Eye (tissue), 1 donor: ENCODE measurements at regions not wholly inside any gene's neighbourhood (a gene's known extent, or its start where the extent isn't known, plus 50 kb on each side); places are given as distances from the start of the nearest gene placed in this dataset.
A peak's percentile ranks its signal among the peaks of the same experiment; 100 is the strongest.
"Not testable (repeated sequence)": the region's sequence is repeated elsewhere in the genome, so short reads cannot be mapped to it uniquely, and the experiment has no call there.

Experiments used
- DNase-seq: peaks from one replicate; pipeline ENCODE4 v3.0.0-alpha.2; 2015

GRCh38 chr7:10484767-10485166 is 488.9 kb upstream of the PHF14 start:
- no peak for DNase-seq

- DNase-seq: not testable (repeated sequence)
These were observed 472.3 kb upstream of the PHF14 start for GRCh38 chr7:10501206-10501884.

- no peak for DNase-seq
These were observed 466.6 kb upstream of the PHF14 start for GRCh38 chr7:10507032-10507431.

DNA sequence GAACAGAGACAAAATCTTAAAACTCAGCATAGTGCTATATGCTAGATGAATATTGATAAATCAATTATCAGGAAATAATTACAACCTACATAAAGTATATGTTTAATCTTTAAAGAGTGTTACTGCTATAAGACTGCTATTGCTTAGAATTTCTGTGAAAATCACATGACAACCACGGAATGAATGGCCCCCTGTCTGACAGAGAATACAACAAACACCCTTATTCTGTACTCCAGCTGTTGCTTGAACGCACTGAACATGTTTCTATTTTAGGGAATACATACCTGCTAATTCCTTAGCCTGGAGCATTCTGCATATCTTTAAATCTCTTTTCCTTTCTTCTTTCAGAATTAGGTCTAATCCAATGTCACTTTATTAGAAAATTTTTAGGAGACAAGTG is 452.4 kb upstream of the PHF14 start:
- DNase-seq: no peak

DNA sequence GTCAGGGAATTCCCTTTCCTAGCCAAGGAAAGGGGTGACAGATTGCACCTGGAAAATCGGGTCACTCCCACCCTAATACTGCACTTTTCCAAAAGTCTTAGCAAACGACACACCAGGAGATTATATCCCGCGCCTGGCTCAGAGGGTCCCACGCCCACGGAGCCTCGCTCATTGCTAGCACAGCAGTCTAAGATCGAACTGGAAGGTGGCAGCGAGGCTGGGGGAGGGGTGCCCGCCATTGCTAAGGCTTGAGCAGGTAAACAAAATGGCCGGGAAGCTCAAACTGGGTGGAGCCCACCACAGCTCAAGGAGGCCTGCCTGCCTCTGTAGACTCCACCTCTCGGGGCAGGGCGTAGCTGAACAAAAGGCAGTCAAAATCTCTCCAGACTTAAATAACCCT is 440.2 kb upstream of the PHF14 start:
- DNase-seq: not testable (repeated sequence)

GRCh38 chr7:10536561-10536960 is 437.1 kb upstream of the PHF14 start:
- no peak for DNase-seq

- DNase-seq: no peak
These were observed 435.9 kb upstream of the PHF14 start for GRCh38 chr7:10537764-10538163.

DNA sequence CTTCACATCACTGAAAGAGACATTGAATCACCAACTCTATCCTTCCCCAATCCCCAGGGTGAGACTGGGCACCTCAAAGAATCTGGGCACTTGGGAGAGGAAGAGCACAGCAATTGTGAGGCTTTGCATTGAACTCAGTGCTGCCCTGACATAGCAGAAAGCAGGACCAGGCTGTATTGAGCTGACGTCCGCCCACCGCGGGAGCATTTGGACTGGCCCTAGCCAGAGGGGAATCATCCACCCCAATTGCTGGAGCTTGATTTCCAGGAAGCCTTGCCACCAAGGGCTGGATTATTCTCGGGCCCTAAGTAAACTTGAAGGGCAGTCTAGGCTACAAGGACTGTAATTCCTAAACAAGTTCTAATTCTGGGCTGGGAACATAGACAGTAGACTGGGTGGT is 416.3 kb upstream of the PHF14 start:
- DNase-seq: no peak

- DNase-seq: no peak
These were observed 413.2 kb upstream of the PHF14 start for GRCh38 chr7:10560497-10560896.

DNA sequence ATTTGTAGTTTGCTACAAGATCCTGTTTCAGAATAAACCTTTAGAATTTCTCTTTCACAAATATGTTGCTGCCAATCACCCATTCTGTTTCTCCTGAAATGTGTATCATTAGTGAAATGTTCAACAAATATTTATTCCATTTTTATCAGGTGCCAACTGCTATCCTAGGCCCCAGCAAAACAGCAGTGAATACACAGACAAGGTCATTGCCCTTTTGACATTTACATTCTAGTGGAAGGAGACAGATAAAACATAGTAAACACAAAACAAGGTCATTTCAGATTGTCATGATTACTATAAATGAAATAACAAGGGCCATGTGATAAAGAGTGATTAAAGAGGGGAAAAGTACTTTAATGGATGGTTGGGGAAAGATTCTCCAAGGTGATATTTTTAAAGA is 404.8 kb upstream of the PHF14 start:
- DNase-seq: no peak

GRCh38 chr7:10571759-10572158 is 401.9 kb upstream of the PHF14 start:
- no peak for DNase-seq

- DNase-seq: no peak
These were observed 395.8 kb upstream of the PHF14 start for GRCh38 chr7:10577866-10578374.

DNA sequence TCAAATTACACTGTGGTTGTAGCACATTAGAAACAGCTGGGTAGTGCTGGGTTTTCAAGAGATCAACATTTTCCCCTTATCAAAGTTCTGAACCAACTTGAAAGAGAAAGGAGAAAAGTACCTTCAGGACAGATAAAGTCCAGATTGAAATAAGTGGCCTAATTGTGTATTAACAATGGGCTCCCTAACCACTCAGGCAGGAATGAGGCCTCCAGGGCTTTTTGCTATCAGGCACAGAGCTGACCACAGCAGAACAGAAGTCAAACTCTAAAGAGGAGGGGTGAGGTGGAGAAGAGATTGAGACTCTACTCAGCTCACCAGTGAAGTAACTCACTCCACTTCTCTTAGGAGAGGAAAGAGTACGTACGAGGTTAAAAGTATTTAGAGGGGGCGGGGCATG is 394.1 kb upstream of the PHF14 start:
- DNase-seq: no peak

DNA sequence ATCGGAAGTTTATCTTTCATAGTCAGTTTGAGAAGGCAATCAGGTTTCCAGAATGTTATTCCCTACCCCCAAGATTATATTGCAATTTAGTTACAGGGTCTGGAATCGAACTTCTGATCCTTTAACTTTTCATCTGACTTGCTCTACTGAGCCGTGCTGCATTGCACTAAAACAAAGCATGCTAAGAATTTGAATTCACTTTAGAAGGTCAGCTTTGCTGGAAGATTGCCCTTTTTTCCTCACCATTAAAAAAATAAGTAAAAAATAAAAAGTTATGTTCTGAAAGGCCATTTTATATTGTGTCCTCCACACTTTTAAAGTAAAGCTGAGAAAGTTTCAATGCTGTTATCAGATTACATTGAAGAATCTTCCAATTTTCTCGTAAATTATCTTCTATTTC is 388.8 kb upstream of the PHF14 start:
- no peak for DNase-seq

DNA sequence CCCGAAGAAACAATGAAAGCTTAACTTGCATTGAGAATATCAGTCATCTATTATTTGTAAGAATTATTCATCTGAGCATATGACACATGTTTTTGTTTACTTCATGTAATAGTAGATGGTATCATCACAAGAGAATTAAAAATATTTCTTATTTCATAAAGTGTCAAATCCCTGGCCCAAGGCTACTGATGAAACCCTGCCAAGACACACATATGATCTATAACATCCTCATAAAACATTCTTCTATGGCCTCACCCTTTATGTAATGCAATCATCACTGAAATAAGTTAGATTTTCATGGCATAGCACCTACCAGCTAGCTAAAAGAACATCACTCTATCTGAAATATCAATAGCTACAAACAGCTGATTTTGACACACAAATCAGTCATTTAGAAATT is 385.6 kb upstream of the PHF14 start:
- DNase-seq: no peak

DNA sequence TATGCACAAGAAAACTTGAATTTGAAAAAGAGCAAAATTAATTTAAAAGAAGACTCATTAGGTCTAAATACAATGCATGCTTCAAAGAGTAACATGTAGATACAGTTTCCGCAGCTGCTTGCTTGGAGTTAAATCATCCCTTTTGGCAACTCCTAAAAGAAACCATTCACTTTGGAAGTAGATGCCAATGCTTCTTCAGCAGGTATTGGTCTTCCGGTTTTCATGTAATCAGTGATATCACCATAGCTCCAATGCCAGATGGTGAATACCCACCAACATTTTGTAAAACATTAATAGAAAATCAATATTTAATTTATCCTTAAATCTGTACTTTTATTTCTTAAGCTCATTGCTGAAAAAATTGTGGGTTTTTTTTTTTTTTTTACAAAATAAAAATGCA is 381.1 kb upstream of the PHF14 start:
- no peak for DNase-seq

GRCh38 chr7:10593080-10593479 is 380.6 kb upstream of the PHF14 start:
- DNase-seq: no peak

DNA sequence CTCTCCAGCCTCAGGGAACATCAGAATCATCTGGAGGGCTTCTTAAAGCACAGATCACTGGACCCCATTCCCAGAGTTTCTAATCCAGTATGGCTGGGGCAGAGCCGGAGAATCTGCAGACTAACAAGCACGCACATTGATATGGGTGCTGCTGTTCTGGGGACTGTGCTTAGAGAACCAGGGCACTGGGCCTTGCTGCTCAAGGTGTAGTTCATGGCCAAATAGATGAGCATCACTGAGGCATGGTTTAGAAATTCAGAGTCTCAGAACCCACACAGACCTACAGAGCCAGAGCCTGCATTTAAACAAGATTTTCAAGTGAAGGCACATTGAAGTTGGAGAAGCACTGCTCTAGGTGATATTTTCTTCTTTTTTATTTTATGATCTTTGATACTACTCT is 376.8 kb upstream of the PHF14 start:
- no peak for DNase-seq

- DNase-seq: peak; percentile 12
These were observed 369.5 kb upstream of the PHF14 start for GRCh38 chr7:10604128-10604527.

DNA sequence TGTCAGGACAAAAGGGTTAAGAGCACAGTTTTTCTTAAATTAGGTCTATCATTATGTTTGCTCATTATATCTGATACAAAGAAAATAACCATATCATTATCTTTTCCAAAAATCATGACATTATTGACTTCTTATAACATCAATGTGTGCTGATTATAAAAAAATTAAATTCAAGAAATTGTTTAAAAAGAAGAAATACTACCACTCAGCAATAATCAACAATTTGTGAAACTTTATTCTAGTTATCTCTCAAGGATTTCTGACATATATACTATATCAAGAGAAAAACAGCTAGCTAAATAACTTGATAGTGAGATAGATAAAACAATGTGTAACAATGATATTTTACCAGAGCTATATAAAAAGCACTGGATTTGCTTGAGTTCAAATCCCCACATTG is 360.7 kb upstream of the PHF14 start:
- DNase-seq: no peak

DNA sequence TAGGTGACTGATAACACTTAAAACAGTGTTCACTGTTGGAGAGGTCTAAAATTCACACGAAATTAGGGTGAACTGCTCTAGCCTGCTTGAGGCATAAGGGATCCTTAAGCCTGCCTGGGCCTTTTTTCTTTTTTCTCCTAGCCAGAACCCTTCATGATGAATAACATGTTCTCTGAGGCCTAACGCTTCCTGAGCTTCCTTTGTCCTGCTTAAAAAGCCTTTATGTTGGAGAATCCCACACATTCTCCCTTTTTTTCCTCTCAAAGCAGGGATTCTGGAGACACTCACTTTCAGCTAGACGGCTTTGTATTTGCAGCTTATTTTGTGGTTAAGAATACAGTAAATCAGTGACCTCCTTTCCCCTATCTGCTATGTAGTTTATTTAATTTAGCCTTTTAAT is 354.7 kb upstream of the PHF14 start:
- no peak for DNase-seq

DNA sequence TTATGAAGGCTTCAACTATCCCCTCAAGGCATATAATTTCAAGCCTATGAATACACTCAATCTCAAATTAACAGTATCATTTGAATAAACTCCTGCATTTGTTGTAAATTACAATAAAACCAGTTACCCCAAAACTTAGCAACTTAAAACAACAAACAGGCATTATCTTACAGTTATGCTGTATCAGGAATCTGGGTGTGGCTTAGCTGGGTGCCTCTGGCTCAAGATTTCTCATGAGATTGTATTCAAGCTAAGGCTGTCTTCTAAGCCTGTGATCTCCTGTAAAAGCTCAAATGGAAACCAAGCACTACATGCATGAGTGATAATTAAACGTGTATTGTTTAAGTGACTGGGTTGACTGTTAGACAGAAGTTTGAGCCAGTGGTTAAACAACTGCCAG is 341.0 kb upstream of the PHF14 start:
- DNase-seq: no peak

DNA sequence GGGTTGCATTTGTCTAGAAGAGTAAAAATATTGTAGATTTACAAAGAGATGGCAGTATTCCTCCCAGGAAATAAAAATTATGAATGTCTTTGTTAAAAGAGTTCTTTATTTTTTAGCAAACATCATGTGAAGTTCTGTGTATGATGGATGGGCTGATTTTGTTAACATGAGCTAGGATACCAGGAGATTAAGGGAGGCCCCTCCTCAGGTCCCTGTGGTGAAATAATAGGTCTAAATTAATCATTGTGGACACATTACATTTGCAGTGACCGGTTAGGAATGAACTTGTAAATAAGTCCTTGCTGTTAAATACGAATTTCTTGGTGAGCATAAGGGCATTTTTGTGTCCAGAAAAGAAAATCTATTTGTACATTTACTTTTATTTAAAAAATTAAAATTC is 339.4 kb upstream of the PHF14 start:
- no peak for DNase-seq

GRCh38 chr7:10637991-10638390 is 335.7 kb upstream of the PHF14 start:
- DNase-seq: no peak

DNA sequence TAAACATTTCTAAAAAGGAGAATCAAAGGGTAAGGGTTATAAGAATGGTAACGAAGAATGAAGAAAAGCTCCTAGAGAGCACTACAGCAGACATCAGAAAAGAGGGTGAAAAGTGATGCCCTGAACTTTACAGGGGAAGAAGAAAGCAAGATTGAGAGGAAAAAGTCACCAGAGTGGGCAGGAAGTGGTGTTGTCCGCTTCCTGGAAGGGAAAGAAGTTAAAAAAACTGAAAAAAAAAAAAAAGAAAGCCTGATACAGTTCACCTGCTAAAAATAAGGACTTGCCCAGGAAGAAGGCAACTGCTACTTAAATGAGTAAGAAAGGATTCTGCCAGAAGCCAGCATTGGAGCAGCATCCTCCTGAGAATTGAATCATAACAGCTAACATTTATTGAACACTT is 330.1 kb upstream of the PHF14 start:
- DNase-seq: no peak
